ENCODE measurements at regions not wholly inside any gene's neighbourhood (a gene's known extent, or its start where the extent isn't known, plus 50 kb on each side); places are given as distances from the start of the nearest gene placed in this dataset.

GRCh38 chr13:57946361-57946760 lies 314.8 kb downstream of the PCDH17 start:
- H3K27me3 ChIP-seq: no peaks in the 10 kb centered on the region
- no peaks in the 10 kb centered on the region for H3K36me3 ChIP-seq
- DNase-seq: no peak
- H3K4me3 ChIP-seq: no peak overlapping the region
- H3K4me1 ChIP-seq: no peaks in the 10 kb centered on the region
- TF ChIP-seq POLR2A (IDR thresholded peaks at IDR 0.05) (no peak), CTCF (IDR thresholded peaks at IDR 0.05) (no peak)
- intact Hi-C loops (cut with DNase I; ENCODE audit: low total_unique reads): no loop called here
- no peaks in the 10 kb centered on the region for H3K9me3 ChIP-seq
- no peak overlapping the region for H3K27ac ChIP-seq

- TF ChIP-seq CTCF (IDR thresholded peaks at IDR 0.05) (no peak), POLR2A (IDR thresholded peaks at IDR 0.05) (no peak)
- no peak overlapping the region for H3K4me3 ChIP-seq
- no peaks in the 10 kb centered on the region for H3K36me3 ChIP-seq
- no peaks in the 10 kb centered on the region for H3K9me3 ChIP-seq
- no peaks in the 10 kb centered on the region for H3K4me1 ChIP-seq
- H3K27ac ChIP-seq: no peak overlapping the region
- no peak for DNase-seq
- H3K27me3 ChIP-seq: no peaks in the 10 kb centered on the region
- intact Hi-C loops (cut with DNase I; ENCODE audit: low total_unique reads): no loop called here
Measured at GRCh38 chr13:57948884-57949283, 317.3 kb downstream of the PCDH17 start.

GRCh38 chr13:57969951-57970350 lies 338.4 kb downstream of the PCDH17 start:
- H3K36me3 ChIP-seq: no peaks in the 10 kb centered on the region
- TF ChIP-seq CTCF (IDR thresholded peaks at IDR 0.05): no peak
- no peak for TF ChIP-seq POLR2A (IDR thresholded peaks at IDR 0.05)
- no peaks in the 10 kb centered on the region for H3K9me3 ChIP-seq
- no peak overlapping the region for H3K27ac ChIP-seq
- intact Hi-C loops (cut with DNase I; ENCODE audit: low total_unique reads): no loop called here
- no peak for DNase-seq
- H3K27me3 ChIP-seq: no peaks in the 10 kb centered on the region
- no peak overlapping the region for H3K4me3 ChIP-seq
- H3K4me1 ChIP-seq: no peaks in the 10 kb centered on the region

- no peaks in the 10 kb centered on the region for H3K4me1 ChIP-seq
- H3K27me3 ChIP-seq: peaks cover 0 to 3% of the 10 kb centered on the region in 2 donors
- TF ChIP-seq POLR2A (IDR thresholded peaks at IDR 0.05) (no peak), CTCF (IDR thresholded peaks at IDR 0.05) (no peak)
Measured at GRCh38 chr13:57970404-57970803, 338.9 kb downstream of the PCDH17 start.

GRCh38 chr13:57982782-57983181 lies 351.2 kb downstream of the PCDH17 start:
- TF ChIP-seq CTCF (IDR thresholded peaks at IDR 0.05) (no peak), POLR2A (IDR thresholded peaks at IDR 0.05) (no peak)
- H3K27ac ChIP-seq: no peak overlapping the region
- intact Hi-C loops (cut with DNase I; ENCODE audit: low total_unique reads): no loop called here

More at GRCh38 chr13:57970404-57970803, 338.9 kb downstream of the PCDH17 start:
- intact Hi-C loops (cut with DNase I; ENCODE audit: low total_unique reads): no loop called here
- Histone ChIP-seq H3K4me3 (no peak overlapping the region), H3K27ac (no peak overlapping the region), H3K36me3 (no peaks in the 10 kb centered on the region), H3K9me3 (no peaks in the 10 kb centered on the region)
- no peak for DNase-seq

More at GRCh38 chr13:57982782-57983181, 351.2 kb downstream of the PCDH17 start:
- Histone ChIP-seq H3K4me3 (no peak overlapping the region), H3K36me3 (no peaks in the 10 kb centered on the region), H3K27me3 (no peaks in the 10 kb centered on the region), H3K4me1 (no peaks in the 10 kb centered on the region), H3K9me3 (no peaks in the 10 kb centered on the region)
- DNase-seq: no peak
